ENCODE measurements at regions not wholly inside any gene's neighbourhood (a gene's known extent, or its start where the extent isn't known, plus 50 kb on each side); places are given as distances from the start of the nearest gene placed in this dataset.

DNA sequence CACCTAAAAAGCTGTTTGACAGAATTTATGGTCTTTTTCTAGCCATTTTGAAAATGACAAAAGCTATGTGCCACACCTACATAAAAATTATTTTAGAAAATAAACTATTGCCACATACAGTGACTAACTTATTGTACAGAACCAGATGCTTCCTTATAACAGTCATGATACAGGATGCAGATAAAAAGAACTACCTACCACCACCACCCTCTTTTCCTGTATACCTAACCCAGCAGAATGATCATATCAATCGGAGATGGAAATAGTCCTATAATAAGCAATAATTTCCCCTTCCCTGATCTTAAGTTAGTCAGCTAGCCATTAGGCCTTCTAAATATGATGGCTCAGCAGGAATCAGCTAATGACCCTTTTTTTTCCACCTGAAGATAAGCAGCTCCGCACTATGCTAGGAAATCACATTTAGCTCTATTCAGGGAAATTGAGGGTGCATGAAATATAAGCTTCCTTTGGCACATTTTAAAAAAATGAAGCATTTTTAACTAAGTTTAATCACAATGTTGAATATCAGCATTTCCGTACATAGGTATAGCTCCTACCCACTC lies 155.5 kb upstream of the SETMAR start:
- no peak overlapping the region for H3K4me3 ChIP-seq
- H3K27ac ChIP-seq, result no peak overlapping the region
- H3K36me3 ChIP-seq, result no peaks in the 10 kb centered on the region
- no peak for DNase-seq (ENCODE audit: low spot score in 2 of 2)
- H3K4me1 ChIP-seq, result no peaks in the 10 kb centered on the region
- WGBS, result 93% methylated on average over 3 of the region's 3 CpGs
- TF ChIP-seq POLR2AphosphoS5 (IDR thresholded peaks at IDR 0.05) (no peak), EP300 (IDR thresholded peaks at IDR 0.05) (no peak), POLR2A (IDR thresholded peaks at IDR 0.05) (no peak)
- TF ChIP-seq, protein P1, sequence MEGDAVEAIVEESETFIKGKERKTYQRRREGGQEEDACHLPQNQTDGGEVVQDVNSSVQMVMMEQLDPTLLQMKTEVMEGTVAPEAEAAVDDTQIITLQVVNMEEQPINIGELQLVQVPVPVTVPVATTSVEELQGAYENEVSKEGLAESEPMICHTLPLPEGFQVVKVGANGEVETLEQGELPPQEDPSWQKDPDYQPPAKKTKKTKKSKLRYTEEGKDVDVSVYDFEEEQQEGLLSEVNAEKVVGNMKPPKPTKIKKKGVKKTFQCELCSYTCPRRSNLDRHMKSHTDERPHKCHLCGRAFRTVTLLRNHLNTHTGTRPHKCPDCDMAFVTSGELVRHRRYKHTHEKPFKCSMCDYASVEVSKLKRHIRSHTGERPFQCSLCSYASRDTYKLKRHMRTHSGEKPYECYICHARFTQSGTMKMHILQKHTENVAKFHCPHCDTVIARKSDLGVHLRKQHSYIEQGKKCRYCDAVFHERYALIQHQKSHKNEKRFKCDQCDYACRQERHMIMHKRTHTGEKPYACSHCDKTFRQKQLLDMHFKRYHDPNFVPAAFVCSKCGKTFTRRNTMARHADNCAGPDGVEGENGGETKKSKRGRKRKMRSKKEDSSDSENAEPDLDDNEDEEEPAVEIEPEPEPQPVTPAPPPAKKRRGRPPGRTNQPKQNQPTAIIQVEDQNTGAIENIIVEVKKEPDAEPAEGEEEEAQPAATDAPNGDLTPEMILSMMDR (IDR thresholded peaks at IDR 0.05), result no peak
- H3K27me3 ChIP-seq, result no peaks in the 10 kb centered on the region
- H3K9me3 ChIP-seq, result no peaks in the 10 kb centered on the region

DNA sequence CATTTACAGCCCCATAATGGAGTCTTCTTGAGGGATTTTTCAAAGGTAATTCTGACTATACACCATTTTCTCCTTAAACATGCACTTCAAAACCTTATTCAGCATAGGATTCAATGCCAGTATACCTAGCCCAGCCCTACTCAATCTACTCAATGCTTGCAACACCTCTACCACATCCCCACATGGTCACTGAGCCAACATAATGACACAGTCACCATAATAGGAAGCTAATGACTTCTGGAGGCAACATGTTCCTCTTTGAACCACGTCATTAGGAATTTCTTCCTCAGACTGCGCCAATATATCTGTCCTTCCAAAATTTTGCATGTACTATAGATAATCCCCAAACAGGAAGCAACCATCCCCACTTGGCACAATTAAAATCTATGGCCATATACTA lies 153.9 kb upstream of the SETMAR start:
- WGBS, result 75% methylated on average over 2 of the region's 2 CpGs
- Histone ChIP-seq H3K9me3 (no peaks in the 10 kb centered on the region), H3K4me1 (no peaks in the 10 kb centered on the region), H3K36me3 (no peaks in the 10 kb centered on the region), H3K4me3 (no peak overlapping the region), H3K27ac (no peak overlapping the region), H3K27me3 (no peaks in the 10 kb centered on the region)
- no peak for TF ChIP-seq POLR2AphosphoS5 (IDR thresholded peaks at IDR 0.05)
- TF ChIP-seq POLR2A (IDR thresholded peaks at IDR 0.05), result no peak
- TF ChIP-seq, protein P1 (IDR thresholded peaks at IDR 0.05), result no peak
- no peak for TF ChIP-seq EP300 (IDR thresholded peaks at IDR 0.05)
- no peak for DNase-seq (ENCODE audit: low spot score in 2 of 2)

DNA sequence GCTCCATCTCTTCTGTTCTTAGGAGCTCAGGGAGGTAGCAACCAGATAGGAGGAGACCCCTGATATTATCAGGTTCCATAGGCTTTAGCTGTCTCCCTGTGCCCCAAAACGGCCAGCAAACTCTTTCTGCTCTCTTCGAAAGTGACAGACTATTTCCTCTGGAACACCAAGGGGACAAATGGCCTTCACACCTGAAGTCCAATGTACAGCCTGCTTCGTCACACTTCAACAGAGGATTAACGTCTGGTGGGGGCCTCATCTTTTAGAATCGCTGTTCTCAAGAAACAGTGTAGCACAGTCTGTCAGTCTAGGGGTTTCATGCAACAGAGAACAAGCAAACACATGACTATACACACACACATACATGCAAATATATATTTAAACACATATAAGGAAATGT lies 152.4 kb upstream of the SETMAR start:
- H3K36me3 ChIP-seq, result no peaks in the 10 kb centered on the region
- DNase-seq (ENCODE audit: low spot score in 2 of 2), result no peak
- no peak overlapping the region for H3K4me3 ChIP-seq
- H3K27ac ChIP-seq, result no peak overlapping the region
- no peak for TF ChIP-seq EP300 (IDR thresholded peaks at IDR 0.05)
- H3K27me3 ChIP-seq, result no peaks in the 10 kb centered on the region
- no peaks in the 10 kb centered on the region for H3K4me1 ChIP-seq
- 86% methylated on average over 5 of the region's 5 CpGs for WGBS
- H3K9me3 ChIP-seq, result no peaks in the 10 kb centered on the region

DNA sequence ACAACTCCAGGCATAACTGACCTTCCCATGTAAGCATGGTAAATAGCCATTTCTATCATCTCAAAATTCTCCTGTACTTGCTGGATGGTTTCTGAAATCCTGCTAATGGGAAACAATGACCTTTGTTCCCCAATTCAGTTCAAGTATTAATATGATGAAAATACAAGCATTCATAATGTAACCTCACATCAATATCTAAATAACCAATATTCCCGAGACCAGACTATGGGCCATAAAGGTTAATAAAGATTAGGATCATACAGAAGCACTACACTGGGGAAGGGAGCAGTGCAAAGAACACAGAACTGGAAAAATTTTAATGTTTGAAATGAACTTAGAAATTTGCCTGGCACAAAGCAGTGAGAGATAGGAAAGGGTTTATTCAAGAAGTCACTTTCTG lies 151.3 kb upstream of the SETMAR start:
- TF ChIP-seq POLR2AphosphoS5 (IDR thresholded peaks at IDR 0.05) (no peak), POLR2A (IDR thresholded peaks at IDR 0.05) (no peak), EP300 (IDR thresholded peaks at IDR 0.05) (no peak)
- TF ChIP-seq, protein P1 (IDR thresholded peaks at IDR 0.05), result no peak
- no peaks in the 10 kb centered on the region for H3K27me3 ChIP-seq
- H3K27ac ChIP-seq, result no peak overlapping the region
- no peak for DNase-seq (ENCODE audit: low spot score in 2 of 2)
- WGBS, result 100% methylated on average over 1 of the region's 1 CpG
- H3K36me3 ChIP-seq, result no peaks in the 10 kb centered on the region
- no peaks in the 10 kb centered on the region for H3K4me1 ChIP-seq
- H3K9me3 ChIP-seq, result no peaks in the 10 kb centered on the region
- no peak overlapping the region for H3K4me3 ChIP-seq

DNA sequence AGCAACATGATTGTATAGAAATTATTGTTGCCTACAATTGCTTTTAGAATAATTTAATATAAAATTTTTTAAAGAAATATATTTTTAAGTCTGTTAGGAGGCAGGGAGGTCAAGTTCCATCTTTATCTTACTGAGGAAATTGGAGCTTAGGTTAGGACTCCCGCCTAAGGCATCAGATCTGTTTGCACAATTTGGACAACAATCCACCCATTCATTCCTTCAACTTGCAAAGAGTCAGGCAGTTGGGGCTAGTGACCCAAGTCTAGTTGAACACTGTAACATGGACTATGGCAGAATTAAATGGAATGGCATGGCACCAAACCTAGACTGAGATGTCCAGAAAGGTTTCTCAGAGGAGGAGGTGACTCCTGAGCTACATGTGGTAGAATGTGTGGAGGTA lies 149.4 kb upstream of the SETMAR start:
- Histone ChIP-seq H3K27ac (no peak overlapping the region), H3K27me3 (no peaks in the 10 kb centered on the region), H3K36me3 (no peaks in the 10 kb centered on the region), H3K9me3 (no peaks in the 10 kb centered on the region), H3K4me3 (no peak overlapping the region), H3K4me1 (no peaks in the 10 kb centered on the region)
- DNase-seq (ENCODE audit: low spot score in 2 of 2), result no peak
- 72% methylated on average over 1 of the region's 1 CpG for WGBS
- TF ChIP-seq EP300 (IDR thresholded peaks at IDR 0.05) (no peak), POLR2A (IDR thresholded peaks at IDR 0.05) (no peak), POLR2AphosphoS5 (IDR thresholded peaks at IDR 0.05) (no peak)
- TF ChIP-seq, protein P1 (IDR thresholded peaks at IDR 0.05), result no peak

DNA sequence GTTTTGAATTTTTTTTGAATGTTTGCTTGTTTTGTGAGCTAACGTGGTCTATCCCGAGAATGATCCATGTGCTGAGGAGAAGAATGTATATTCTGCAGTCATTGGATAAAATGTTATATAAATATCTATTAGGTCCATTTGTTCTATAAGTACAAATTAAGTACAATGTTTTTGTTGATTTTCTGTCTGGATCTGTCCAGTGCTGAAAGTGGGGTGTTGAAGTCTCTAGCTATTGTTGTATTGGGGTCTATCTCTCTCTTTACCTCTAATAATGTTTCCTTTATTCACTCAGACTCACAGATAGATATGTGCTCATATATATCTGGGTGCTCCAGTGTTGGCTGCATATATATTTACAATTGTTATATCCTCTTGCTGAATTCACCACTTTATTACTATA lies 144.8 kb upstream of the SETMAR start:
- TF ChIP-seq POLR2A (IDR thresholded peaks at IDR 0.05), result no peak
- TF ChIP-seq, protein P1 (IDR thresholded peaks at IDR 0.05), result no peak
- no peak for TF ChIP-seq POLR2AphosphoS5 (IDR thresholded peaks at IDR 0.05)
- no peak for TF ChIP-seq EP300 (IDR thresholded peaks at IDR 0.05)
- H3K4me1 ChIP-seq, result no peaks in the 10 kb centered on the region
- H3K36me3 ChIP-seq, result no peaks in the 10 kb centered on the region

More for the DNA sequence above, 144.8 kb upstream of the SETMAR start:
- Histone ChIP-seq H3K27ac (no peak overlapping the region), H3K4me3 (no peak overlapping the region), H3K27me3 (no peaks in the 10 kb centered on the region), H3K9me3 (no peaks in the 10 kb centered on the region)
- 87% methylated on average over 2 of the region's 2 CpGs for WGBS
- no peak for DNase-seq (ENCODE audit: low spot score in 2 of 2)

All from suprapubic skin (tissue), 4 donors.